Thymus (tissue), 11 donors: ENCODE measurements at regions not wholly inside any gene's neighbourhood (a gene's known extent, or its start where the extent isn't known, plus 50 kb on each side); places are given as distances from the start of the nearest gene placed in this dataset.
"Not testable (repeated sequence)": the region's sequence is repeated elsewhere in the genome, so short reads cannot be mapped to it uniquely, and the experiment has no call there.

Source experiments
- DNase-seq, 9 donors: peaks; one replicate each; pipeline ENCODE4 v3.0.0-alpha.2; 2013; ENCODE audit warnings: low spot score in 9 of 9, low read depth in 6 of 9, missing footprints in 1 of 9
- H3K27ac ChIP-seq, 2 donors: one replicate each; pipeline ENCODE4 v1.5.1; 2013; ENCODE audit warnings: control low read depth in 1 of 2, low read depth in 1 of 2, low read length in 1 of 2, mild to moderate bottlenecking in 1 of 2, moderate library complexity in 1 of 2
- H3K27me3 ChIP-seq, 2 donors: one replicate each; pipeline ENCODE4 v1.5.1; 2013; ENCODE audit warnings: low read length in 1 of 2; ENCODE audit not compliant: control insufficient read depth in 2 of 2, insufficient read depth in 1 of 2
- H3K36me3 ChIP-seq, 2 donors: one replicate each; pipeline ENCODE4 v1.5.1; 2013; ENCODE audit warnings: low read length in 1 of 2, mild to moderate bottlenecking in 1 of 2, moderate library complexity in 1 of 2; ENCODE audit not compliant: control insufficient read depth in 2 of 2, insufficient read depth in 2 of 2
- H3K4me1 ChIP-seq, 2 donors: one replicate each; pipeline ENCODE4 v1.5.1; 2013; ENCODE audit warnings: low read length in 2 of 2; ENCODE audit not compliant: control insufficient read depth in 2 of 2, insufficient read depth in 2 of 2
- H3K4me3 ChIP-seq, 2 donors: one replicate each; pipeline ENCODE4 v1.5.1; 2013; ENCODE audit warnings: low read length in 2 of 2, control low read depth in 1 of 2, mild to moderate bottlenecking in 1 of 2
- H3K9me3 ChIP-seq, 2 donors: one replicate each; pipeline ENCODE4 v1.5.1; 2013; ENCODE audit warnings: low read length in 1 of 2, mild to moderate bottlenecking in 1 of 2; ENCODE audit not compliant: control insufficient read depth in 2 of 2, insufficient read depth in 1 of 2
- WGBS: extraction: QIAGEN DNeasy Blood & Tissue Kit; methylation state at CpG from one replicate; pipeline ENCODE4 v1.1.7; 2013; 5-methylcytosine and 5-hydroxymethylcytosine counted together
- donor health status: healthy.

DNA sequence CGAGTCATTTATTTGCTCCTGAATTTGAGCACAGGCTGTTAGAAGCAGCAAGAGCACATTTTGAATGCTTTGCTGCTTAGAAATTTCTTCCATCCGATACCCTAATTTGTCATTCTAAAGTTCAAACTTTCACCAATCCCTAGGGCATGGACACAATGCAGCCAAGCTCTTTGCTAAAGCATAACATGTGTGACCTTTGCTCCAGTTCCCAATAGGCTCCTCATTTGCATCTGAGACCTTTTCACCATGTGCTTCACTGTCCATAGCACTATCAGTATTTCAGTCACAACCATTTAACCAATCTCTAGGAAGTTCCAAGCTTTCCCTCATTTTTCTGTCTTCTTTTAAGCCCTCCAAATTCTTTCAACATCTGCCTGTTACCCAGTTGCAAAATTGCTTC is 1333.1 kb downstream of the SI start:
- Histone ChIP-seq H3K9me3 (peaks cover 0 to 11% of the 10 kb centered on the region in 2 donors), H3K36me3 (no peaks in the 10 kb centered on the region), H3K27me3 (no peaks in the 10 kb centered on the region), H3K4me3 (no peak overlapping the region), H3K27ac (no peak overlapping the region), H3K4me1 (no peaks in the 10 kb centered on the region)
- DNase-seq, result no peak
- 90% methylated on average over 2 of the region's 2 CpGs for WGBS

GRCh38 chr3:163735394-163735793 is 1342.9 kb downstream of the SI start:
- Histone ChIP-seq H3K27me3 (no peaks in the 10 kb centered on the region), H3K9me3 (no peaks in the 10 kb centered on the region), H3K36me3 (no peaks in the 10 kb centered on the region), H3K4me1 (no peaks in the 10 kb centered on the region), H3K27ac (no peak overlapping the region), H3K4me3 (no peak overlapping the region)
- DNase-seq, result no peak
- WGBS, result 84% methylated on average over 1 of the region's 1 CpG

DNA sequence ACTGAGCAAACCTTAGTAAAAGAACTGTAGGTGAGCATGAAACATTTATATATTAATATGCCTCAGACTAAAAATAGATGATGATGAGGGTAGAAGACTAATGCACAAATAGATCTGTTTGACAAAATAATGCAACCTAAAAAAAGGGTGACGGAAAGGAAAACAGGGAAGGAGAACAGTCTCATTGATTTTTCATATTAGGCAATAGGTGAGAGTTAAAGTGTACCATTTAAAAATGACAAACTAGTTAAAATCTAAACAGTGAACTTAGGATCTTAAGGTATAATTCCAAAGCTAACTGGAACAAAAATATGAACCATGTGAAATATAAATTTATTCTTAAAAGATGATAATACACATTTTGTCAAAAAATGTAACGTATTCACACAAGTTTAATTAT is 1347.6 kb downstream of the SI start:
- WGBS, result 82% methylated on average over 2 of the region's 2 CpGs
- H3K9me3 ChIP-seq, result no peaks in the 10 kb centered on the region
- H3K27me3 ChIP-seq, result no peaks in the 10 kb centered on the region
- H3K27ac ChIP-seq, result no peak overlapping the region
- no peaks in the 10 kb centered on the region for H3K4me1 ChIP-seq
- no peak for DNase-seq
- H3K4me3 ChIP-seq, result no peak overlapping the region
- no peaks in the 10 kb centered on the region for H3K36me3 ChIP-seq

DNA sequence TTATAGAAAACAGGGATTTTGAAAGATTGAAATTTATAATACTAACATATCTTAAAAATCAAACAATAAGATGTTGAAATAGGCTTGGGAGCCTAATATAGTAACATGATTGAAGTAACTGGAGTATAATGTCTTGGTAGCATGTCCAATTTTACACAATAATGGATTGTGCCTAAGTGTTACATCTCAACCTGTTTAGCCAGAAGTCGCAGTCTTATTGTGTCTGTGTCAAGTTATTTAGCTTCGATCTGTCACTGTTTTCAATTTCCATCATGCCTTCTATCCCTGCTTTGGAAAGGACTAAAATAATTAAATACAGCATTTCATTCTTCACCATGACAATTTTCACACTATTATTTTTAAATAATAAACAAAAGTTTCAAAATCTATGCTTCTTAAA is 1352.2 kb downstream of the SI start:
- WGBS, result 63% methylated on average over 2 of the region's 2 CpGs
- Histone ChIP-seq H3K4me3 (no peak overlapping the region), H3K9me3 (peaks cover 0 to 9% of the 10 kb centered on the region in 2 donors), H3K27ac (no peak overlapping the region), H3K36me3 (no peaks in the 10 kb centered on the region), H3K27me3 (no peaks in the 10 kb centered on the region), H3K4me1 (no peaks in the 10 kb centered on the region)
- DNase-seq, result no peak

DNA sequence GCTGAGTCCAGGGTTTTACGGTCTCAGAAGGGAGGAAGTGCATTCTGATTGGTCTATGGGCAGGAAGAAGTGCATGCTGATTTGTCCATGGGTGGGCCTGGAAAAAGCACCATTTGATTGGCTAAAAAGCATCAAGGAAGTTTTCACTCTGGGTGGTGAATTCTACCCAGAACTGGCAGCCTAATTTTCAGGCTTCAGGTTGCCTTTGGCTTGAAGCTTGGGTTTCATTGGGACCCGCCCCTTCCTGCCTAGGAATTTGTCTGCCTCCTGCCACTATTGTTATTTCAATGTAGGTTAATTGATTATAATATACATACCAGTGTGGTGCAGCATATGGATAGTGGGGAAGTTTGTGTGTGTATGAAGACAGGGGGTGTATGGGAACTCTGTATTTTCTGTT is 1355.9 kb downstream of the SI start:
- Histone ChIP-seq H3K27me3 (no peaks in the 10 kb centered on the region), H3K4me3 (no peak overlapping the region), H3K36me3 (no peaks in the 10 kb centered on the region), H3K4me1 (no peaks in the 10 kb centered on the region), H3K9me3 (peaks cover 0 to 9% of the 10 kb centered on the region in 2 donors), H3K27ac (no peak overlapping the region)
- 94% methylated on average over 2 of the region's 2 CpGs for WGBS
- no peak for DNase-seq

DNA sequence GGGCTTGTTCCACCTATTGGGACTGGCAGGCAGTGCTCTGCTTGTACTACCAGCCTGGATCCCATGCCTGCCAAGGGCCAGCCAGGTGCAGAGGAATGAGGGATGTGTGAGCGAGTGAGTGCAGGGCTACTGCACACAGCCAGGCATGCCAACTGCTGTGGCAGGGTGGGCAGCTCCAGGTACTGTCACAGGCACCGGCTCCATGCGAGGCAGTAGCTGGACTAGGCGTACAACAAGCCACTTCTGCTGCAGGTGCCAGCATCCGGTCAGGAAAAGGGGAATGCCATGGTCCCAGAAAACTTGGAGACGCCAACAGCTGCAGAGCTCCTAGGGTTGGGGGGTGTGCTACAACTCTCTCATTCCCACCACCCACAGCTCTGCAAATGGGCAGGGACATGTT is 1356.7 kb downstream of the SI start:
- H3K4me3 ChIP-seq, result no peak overlapping the region
- peaks cover 0 to 9% of the 10 kb centered on the region in 2 donors for H3K9me3 ChIP-seq
- no peak overlapping the region for H3K27ac ChIP-seq
- no peaks in the 10 kb centered on the region for H3K4me1 ChIP-seq
- no peaks in the 10 kb centered on the region for H3K36me3 ChIP-seq
- H3K27me3 ChIP-seq, result no peaks in the 10 kb centered on the region
- no peak for DNase-seq
- WGBS, result 94% methylated on average over 6 of the region's 6 CpGs

- Histone ChIP-seq H3K4me1 (no peaks in the 10 kb centered on the region), H3K4me3 (no peak overlapping the region), H3K27me3 (no peaks in the 10 kb centered on the region), H3K9me3 (peaks cover 0 to 9% of the 10 kb centered on the region in 2 donors), H3K27ac (no peak overlapping the region), H3K36me3 (no peaks in the 10 kb centered on the region)
- 95% methylated on average over 4 of the region's 4 CpGs for WGBS
- DNase-seq, result no peak
These were observed 1360.9 kb downstream of the SI start for GRCh38 chr3:163717377-163717776.

DNA sequence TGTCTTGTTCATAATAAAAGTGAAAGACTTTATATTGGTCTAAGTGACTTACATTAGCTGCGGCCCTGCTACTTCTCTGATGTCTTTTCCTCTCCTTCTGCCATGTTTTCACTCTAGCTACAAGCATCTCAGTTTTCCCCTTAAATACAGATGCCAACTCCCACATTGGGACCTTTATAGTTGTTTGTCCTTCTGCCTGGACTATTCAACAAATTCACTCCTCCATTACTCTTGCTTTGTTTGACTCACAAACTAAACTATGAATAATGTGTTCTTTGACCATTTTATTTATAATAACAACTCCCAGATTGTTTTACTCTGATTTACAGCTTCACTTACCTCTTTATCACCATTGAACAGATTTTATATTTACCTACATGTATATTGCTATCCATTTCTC is 1369.9 kb downstream of the SI start:
- Histone ChIP-seq H3K4me3 (no peak overlapping the region), H3K9me3 (no peaks in the 10 kb centered on the region), H3K4me1 (no peaks in the 10 kb centered on the region), H3K27ac (no peak overlapping the region), H3K36me3 (no peaks in the 10 kb centered on the region), H3K27me3 (no peaks in the 10 kb centered on the region)
- DNase-seq, result no peak
- WGBS, result 92% methylated on average over 1 of the region's 1 CpG

GRCh38 chr3:163707659-163708058 is 1370.6 kb downstream of the SI start:
- Histone ChIP-seq H3K27me3 (no peaks in the 10 kb centered on the region), H3K4me1 (no peaks in the 10 kb centered on the region), H3K4me3 (no peak overlapping the region), H3K9me3 (no peaks in the 10 kb centered on the region), H3K36me3 (no peaks in the 10 kb centered on the region), H3K27ac (no peak overlapping the region)
- DNase-seq, result no peak

GRCh38 chr3:163698221-163698620 is 1380.1 kb downstream of the SI start:
- H3K36me3 ChIP-seq, H3K4me3 ChIP-seq, H3K27me3 ChIP-seq, DNase-seq, H3K27ac ChIP-seq, H3K4me1 ChIP-seq: not testable (repeated sequence)
- H3K9me3 ChIP-seq, result peaks cover 2 to 13% of the 10 kb centered on the region in 2 donors
- 74% methylated on average over 5 of the region's 5 CpGs for WGBS
